HG03469 (cell line): ENCODE measurements at regions not wholly inside any gene's neighbourhood (a gene's known extent, or its start where the extent isn't known, plus 50 kb on each side); places are given as distances from the start of the nearest gene placed in this dataset.
"Not testable (repeated sequence)": the region's sequence is repeated elsewhere in the genome, so short reads cannot be mapped to it uniquely, and the experiment has no call there.

Source experiments
- ATAC-seq: cut with Tn5 transposase; IDR thresholded peaks from one replicate; pipeline ENCODE4 v1.9.1; 2021; ENCODE audit warnings: mild to moderate bottlenecking, moderate library complexity, moderate number of reproducible peaks; ENCODE audit not compliant: unreplicated experiment

DNA sequence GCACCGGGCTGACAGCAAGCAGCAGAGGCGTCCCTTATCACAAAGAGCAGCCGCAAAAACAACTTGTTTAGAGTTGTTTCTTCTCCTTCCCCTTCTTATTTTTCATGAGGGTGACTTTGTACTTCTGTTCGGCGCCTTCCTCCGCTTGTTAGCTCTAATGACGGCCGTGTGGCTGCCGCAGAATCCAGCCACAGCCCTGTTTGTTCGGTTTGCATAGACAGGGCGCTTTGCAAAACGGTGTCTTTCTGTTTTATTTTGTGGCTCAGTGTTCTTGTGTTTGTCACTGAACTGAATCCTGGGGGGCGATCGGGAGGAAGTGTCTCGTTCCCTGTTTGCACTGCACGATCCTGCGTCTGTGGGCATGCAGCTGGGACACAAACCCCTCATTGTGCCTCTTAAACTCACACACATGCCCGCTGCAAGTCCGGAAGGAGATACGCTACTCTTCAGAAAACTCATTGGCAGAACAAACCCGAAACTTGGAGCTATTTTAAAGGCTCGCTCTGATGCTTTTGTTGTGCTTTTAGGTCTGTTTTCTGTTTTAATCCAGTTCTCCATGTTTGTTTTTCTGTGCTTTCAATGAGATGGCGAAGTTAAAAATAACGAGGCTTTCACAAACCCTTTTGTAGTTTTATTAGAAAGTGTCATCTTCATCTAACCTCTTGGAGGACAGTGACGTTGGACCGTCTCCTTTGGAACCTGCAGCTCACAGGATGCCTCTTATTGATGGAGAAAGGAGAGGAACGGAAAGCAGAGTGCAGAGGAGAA, 213.9 kb downstream of the IRX2 start:
- ATAC-seq: no peak

GRCh38 chr5:2536632-2537377, 214.7 kb downstream of the IRX2 start:
- no peak for ATAC-seq

GRCh38 chr5:2534970-2535369, 216.5 kb downstream of the IRX2 start:
- ATAC-seq: no peak

GRCh38 chr5:2534251-2534650, 217.2 kb downstream of the IRX2 start:
- ATAC-seq: no peak

DNA sequence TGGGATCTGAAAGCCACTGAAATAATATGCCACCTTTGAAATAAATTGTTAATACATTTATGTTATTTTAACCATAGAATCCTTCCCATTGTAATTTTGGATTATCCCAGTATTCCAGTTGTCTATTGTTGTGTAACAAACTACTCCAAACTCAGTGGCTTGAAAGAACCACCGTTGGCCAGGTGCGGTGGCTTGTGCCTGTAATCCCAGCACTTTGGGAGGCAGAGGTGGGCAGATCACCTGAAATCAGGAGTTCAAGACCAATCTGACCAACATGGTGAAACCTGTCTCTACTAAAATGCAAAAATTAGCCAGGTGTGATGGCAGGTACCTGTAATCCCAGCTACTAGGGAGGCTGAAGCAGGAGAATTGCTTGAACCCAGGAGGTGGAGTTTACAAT, 217.6 kb downstream of the IRX2 start:
- not testable (repeated sequence) for ATAC-seq

DNA sequence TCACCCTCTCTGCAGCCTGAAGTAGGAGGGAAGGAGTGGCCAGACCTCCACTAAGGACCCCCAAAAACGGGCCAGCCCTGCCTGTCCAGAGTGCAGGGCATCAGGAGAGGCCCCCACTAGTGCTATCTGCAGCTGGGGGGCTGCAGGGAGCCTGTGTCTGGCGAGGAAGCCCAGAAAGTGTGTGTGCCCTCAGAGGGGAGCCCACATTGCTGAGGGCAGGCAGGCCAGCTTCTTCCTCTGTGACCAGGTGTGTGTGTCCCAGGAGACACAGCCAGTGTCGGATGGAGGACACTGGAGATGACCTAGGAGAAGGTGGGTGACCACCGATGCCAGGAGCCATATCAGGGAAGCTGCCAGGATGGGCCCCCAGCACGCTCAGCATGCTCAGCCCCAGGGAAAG, 218.7 kb downstream of the IRX2 start:
- no peak for ATAC-seq

- ATAC-seq: no peak
Measured at GRCh38 chr5:2531318-2531717, 220.2 kb downstream of the IRX2 start.

GRCh38 chr5:2530609-2531008, 220.9 kb downstream of the IRX2 start:
- no peak for ATAC-seq

GRCh38 chr5:2529371-2530092, 221.9 kb downstream of the IRX2 start:
- no peak for ATAC-seq

DNA sequence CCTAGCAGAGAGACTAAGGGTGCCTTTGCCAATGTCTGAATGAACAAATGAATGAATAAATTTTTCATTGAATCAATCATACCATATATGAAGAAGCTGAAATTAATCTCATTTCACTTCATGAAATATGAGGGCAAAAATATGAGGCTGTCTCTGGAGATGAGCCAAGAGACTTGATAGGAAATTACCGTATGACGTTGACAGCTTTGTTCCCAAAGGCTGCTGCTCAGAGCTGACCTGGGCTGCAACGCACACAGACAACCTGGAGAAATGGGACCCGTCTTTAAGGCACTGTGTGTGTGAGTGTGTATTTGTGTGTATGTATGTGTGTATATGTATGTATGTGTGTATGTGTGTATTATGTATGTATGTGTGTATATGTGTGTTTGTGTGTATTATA, 226.1 kb downstream of the IRX2 start:
- ATAC-seq: no peak

DNA sequence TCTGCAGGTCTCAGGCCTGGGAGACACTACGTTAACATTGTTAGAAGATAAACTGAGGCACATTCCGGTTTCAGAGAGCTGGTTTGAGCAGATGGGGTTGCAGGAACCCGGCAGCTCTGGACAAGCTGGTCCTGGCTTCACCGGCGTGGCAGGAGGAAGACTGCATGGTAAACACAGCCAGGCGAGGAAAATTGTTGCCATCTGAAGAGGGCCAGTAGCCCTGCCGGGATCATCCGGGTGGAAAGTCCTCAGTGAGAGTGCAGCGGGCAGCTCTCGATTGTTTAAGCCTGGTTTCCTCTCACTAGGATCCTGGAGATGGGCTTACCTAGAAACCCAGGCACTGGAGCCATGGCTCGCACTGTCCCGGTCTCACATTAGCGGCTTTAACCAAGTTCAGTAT, 226.9 kb downstream of the IRX2 start:
- no peak for ATAC-seq

DNA sequence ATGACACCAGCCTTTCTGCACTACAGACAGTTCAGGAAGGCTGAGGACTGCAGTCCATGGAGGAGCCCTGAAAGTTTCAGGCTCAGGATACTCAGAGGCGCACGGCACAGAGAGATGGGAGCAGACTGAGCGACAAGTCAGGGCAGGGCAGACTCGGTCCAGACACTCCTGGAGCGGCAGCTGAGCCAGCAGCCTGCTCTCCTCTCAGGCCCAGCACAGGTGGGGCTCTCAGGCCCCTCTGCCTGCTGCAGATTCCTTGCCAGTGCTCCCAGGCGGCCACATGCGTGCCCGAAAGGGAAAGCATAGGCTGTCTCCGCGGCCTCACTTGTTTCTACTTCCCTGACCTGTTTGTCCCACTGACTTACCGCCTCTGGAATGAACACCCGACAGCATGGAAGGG, 228.3 kb downstream of the IRX2 start:
- no peak for ATAC-seq

DNA sequence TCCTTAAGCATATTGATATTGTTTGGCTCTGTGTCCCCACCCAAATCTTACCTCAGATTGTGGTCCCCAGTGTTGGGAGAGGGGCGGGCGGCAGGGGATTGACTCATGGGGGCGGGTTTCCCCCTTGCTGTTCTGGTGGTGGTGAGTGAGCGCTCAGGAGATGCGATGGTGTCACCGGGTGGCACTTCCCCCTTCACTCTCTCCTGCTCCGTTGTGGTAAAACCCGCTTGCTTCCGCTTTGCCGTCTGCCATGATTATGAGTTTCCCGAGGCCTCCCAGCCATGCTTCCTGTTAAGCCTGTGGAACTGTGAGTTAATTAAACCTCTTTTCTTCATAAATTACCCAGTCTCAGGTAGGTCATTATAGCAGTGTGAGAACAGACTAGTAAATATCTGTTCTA, 229.1 kb downstream of the IRX2 start:
- no peak for ATAC-seq

- no peak for ATAC-seq
Measured at GRCh38 chr5:2519153-2519552, 232.3 kb downstream of the IRX2 start.

GRCh38 chr5:2517451-2517850, 234.0 kb downstream of the IRX2 start:
- ATAC-seq: no peak

- ATAC-seq: no peak
Measured at GRCh38 chr5:2515180-2515764, 236.2 kb downstream of the IRX2 start.

DNA sequence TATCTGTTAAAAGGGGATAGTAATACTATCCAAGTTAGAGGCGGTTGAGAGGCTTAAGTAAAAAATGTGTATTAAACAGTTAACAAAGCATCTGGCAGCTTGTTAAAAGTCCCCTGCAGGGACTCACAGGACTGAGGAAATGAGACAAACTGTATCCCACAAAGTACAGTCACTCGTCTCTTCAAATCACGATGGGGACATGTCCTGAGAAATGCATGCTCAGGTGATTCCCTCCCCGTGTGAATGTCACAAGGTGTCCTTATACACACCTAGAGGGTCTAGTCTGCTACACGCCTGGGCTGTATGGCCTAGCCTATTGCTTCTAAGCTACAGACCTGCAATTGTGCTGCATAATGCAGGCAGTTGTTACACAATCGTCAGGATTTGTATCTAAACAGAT, 237.0 kb downstream of the IRX2 start:
- ATAC-seq: no peak

DNA sequence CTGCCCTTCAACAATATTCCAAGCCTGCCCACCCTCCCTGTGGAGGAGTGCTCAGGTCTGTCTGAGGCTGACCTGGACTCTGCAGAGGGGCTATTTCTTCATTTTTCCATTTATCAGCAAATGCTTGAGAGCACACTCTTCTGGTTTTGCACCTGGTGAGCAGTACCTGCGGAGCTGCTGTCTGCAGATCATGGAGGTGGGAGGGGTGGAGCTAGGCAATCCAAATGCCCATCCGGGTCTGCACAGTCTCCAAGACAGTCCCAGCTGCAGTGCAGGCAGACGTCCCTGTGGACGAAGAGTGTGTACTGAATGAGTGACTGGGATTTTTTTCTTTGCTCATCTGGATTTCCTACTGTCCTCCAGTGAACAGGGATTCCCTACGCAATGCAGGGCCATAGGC, 239.8 kb downstream of the IRX2 start:
- no peak for ATAC-seq

GRCh38 chr5:2511126-2511525, 240.4 kb downstream of the IRX2 start:
- ATAC-seq: no peak

DNA sequence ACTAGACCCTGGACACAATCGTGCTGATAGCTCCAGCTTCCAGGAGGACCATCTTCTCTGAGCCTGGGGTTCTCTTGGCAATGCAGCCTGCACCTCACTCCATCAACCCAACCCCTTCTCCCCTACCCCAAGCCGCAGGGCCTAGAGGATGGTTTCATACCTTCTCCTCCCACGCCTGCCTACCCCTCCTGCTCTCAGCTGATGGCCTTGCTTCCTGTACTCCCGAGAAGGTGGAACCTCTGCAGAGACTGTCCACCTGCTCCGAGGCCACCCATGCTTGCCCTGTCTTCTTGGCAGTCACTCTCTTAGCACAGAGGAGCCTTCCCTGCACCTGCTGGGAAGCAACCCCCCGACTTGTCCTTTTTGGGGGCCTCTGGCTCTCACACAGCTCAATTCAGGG, 241.9 kb downstream of the IRX2 start:
- no peak for ATAC-seq

- no peak for ATAC-seq
Measured at GRCh38 chr5:2508514-2508913, 243.0 kb downstream of the IRX2 start.
